Vagina (tissue), 2 donors: ENCODE measurements at regions not wholly inside any gene's neighbourhood (a gene's known extent, or its start where the extent isn't known, plus 50 kb on each side); places are given as distances from the start of the nearest gene placed in this dataset.

ENCODE experiments used
- DNase-seq, 2 donors: peaks; one replicate each; pipeline ENCODE4 v3.0.0-alpha.2; 2017; ENCODE audit errors: extremely low spot score in 2 of 2
- H3K27ac ChIP-seq: fragments of 200-600 bp; sonication (generic); one replicate; pipeline ENCODE4 v1.5.1; 2019
- H3K27me3 ChIP-seq: fragments of 200-600 bp; sonication (generic); one replicate; pipeline ENCODE4 v1.5.1; 2019
- H3K36me3 ChIP-seq, 2 donors: fragments of 200-600 bp; sonication (generic); one replicate each; pipeline ENCODE4 v1.5.1; 2017 to 2019
- H3K4me1 ChIP-seq: fragments of 200-600 bp; sonication (generic); one replicate; pipeline ENCODE4 v1.5.1; 2019
- H3K4me3 ChIP-seq, 2 donors: fragments of 200-600 bp; sonication (generic); 1 replicate in 1 of 2; 2 replicates in 1 of 2; pipeline ENCODE4 v1.5.1; 2016 to 2019
- H3K9me3 ChIP-seq: fragments of 200-600 bp; sonication (generic); one replicate; pipeline ENCODE4 v1.5.1; 2019
- POLR2A ChIP-seq, 2 donors: fragments of 450-650 bp; IDR thresholded peaks; one replicate each; pipeline ENCODE4 v1.6.1; 2017; ENCODE audit warnings: antibody characterized with exemption in 2 of 2, mild to moderate bottlenecking in 2 of 2, moderate library complexity in 2 of 2
- POLR2AphosphoS5 ChIP-seq, 2 donors: sonication (generic); formaldehyde crosslinking; IDR thresholded peaks; one replicate each; pipeline ENCODE4 v1.9.0; 2017; ENCODE audit warnings: antibody characterized with exemption in 2 of 2, mild to moderate bottlenecking in 2 of 2, low read depth in 1 of 2; ENCODE audit not compliant: insufficient read depth in 1 of 2
- intact Hi-C: fragments of 100-400 bp; cut with DNase I; formaldehyde crosslinking; loops from one replicate; pipeline ENCODE4 v1.15.1; 2023
- TF ChIP-seq, protein P1 (sequence below), 3 experiments: fragments of 450-650 bp in 2 of 3; fragments of 200-600 bp in 1 of 3; sonication (generic) in 1 of 3; IDR thresholded peaks; one replicate each; pipeline ENCODE4 v1.5.1; 2017 to 2019; ENCODE audit warnings: antibody characterized with exemption in 3 of 3, mild to moderate bottlenecking in 2 of 3, moderate library complexity in 2 of 3

DNA sequence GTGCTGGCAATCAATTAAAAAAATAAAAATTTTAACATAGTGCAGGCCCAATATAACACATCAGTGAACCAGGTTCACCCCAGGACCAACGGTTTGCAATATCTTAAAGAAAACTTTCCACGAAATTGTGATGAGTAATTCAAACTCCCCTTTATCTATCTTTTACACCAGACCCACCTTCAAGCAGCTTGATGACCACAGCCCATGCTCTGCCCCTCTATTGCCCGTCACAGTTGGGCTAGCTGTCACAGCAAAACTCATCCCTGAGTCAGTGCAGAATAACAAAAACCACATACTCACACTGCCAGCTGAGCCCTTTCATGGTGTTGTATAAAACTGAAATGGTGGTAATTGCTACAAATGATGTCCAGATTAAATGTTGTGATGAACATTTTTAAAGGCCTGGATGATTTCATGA is 112.5 kb upstream of the CREB1 start:
- Histone ChIP-seq H3K4me1 (no peaks in the 10 kb centered on the region), H3K4me3 (no peak overlapping the region), H3K36me3 (no peaks in the 10 kb centered on the region), H3K27me3 (no peaks in the 10 kb centered on the region), H3K9me3 (no peaks in the 10 kb centered on the region), H3K27ac (no peak overlapping the region)
- TF ChIP-seq POLR2AphosphoS5 (IDR thresholded peaks at IDR 0.05; ENCODE audit: insufficient read depth in 1 of 2, low read depth in 1 of 2) (no peak), POLR2A (IDR thresholded peaks at IDR 0.05) (no peak)
- TF ChIP-seq, protein P1, sequence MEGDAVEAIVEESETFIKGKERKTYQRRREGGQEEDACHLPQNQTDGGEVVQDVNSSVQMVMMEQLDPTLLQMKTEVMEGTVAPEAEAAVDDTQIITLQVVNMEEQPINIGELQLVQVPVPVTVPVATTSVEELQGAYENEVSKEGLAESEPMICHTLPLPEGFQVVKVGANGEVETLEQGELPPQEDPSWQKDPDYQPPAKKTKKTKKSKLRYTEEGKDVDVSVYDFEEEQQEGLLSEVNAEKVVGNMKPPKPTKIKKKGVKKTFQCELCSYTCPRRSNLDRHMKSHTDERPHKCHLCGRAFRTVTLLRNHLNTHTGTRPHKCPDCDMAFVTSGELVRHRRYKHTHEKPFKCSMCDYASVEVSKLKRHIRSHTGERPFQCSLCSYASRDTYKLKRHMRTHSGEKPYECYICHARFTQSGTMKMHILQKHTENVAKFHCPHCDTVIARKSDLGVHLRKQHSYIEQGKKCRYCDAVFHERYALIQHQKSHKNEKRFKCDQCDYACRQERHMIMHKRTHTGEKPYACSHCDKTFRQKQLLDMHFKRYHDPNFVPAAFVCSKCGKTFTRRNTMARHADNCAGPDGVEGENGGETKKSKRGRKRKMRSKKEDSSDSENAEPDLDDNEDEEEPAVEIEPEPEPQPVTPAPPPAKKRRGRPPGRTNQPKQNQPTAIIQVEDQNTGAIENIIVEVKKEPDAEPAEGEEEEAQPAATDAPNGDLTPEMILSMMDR (IDR thresholded peaks at IDR 0.05) = no peak
- intact Hi-C loops = no loop called here
- DNase-seq = no peak

DNA sequence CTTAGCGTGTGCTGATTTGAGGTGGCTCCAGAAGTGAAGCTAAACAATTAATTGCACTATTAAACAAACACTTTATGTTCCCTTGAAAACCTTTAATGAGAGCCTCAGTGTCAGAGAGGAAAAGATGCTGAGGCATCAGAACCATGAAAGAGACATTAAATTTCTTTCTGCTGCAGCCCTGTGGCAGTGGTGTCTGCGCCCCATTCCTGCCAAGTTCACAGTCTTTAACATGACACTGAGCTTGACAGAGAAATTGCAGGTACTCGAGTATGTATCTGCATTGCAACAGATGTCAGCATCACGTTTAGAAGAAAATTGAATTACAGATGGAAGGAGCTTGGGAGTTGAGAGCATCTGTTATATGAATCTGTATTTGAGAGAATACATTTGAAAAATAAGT is 111.3 kb upstream of the CREB1 start:
- Histone ChIP-seq H3K4me3 (no peak overlapping the region), H3K27me3 (no peaks in the 10 kb centered on the region), H3K36me3 (no peaks in the 10 kb centered on the region), H3K27ac (no peak overlapping the region), H3K4me1 (no peaks in the 10 kb centered on the region), H3K9me3 (no peaks in the 10 kb centered on the region)
- no peak for DNase-seq
- intact Hi-C loops = no loop called here
- TF ChIP-seq, protein P1 (IDR thresholded peaks at IDR 0.05) = no peak
- no peak for TF ChIP-seq POLR2AphosphoS5 (IDR thresholded peaks at IDR 0.05; ENCODE audit: insufficient read depth in 1 of 2, low read depth in 1 of 2)
- no peak for TF ChIP-seq POLR2A (IDR thresholded peaks at IDR 0.05)

DNA sequence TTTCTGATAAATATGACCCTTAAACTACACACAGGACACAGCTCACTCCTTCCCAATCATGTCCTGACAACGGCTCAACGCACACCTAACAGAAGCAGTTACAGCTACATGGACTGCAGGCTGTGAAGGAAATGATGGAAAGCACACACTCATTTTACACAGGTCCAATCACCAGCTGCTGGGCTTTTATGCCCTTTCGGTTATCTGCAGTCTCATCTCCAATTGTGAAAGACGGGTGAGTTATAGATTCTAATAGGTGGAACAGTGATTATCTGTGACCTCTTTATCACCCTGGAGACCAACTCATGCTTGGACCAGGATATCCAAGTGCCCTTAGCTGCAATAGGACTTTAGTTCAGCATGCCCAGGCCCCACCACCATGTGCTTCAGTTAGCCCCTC is 110.4 kb upstream of the CREB1 start:
- Histone ChIP-seq H3K9me3 (no peaks in the 10 kb centered on the region), H3K27me3 (no peaks in the 10 kb centered on the region), H3K4me3 (no peak overlapping the region), H3K27ac (no peak overlapping the region), H3K4me1 (no peaks in the 10 kb centered on the region), H3K36me3 (no peaks in the 10 kb centered on the region)
- DNase-seq = no peak
- intact Hi-C loops = no loop called here
- no peak for TF ChIP-seq POLR2A (IDR thresholded peaks at IDR 0.05)
- TF ChIP-seq, protein P1 (IDR thresholded peaks at IDR 0.05) = no peak
- no peak for TF ChIP-seq POLR2AphosphoS5 (IDR thresholded peaks at IDR 0.05; ENCODE audit: insufficient read depth in 1 of 2, low read depth in 1 of 2)

DNA sequence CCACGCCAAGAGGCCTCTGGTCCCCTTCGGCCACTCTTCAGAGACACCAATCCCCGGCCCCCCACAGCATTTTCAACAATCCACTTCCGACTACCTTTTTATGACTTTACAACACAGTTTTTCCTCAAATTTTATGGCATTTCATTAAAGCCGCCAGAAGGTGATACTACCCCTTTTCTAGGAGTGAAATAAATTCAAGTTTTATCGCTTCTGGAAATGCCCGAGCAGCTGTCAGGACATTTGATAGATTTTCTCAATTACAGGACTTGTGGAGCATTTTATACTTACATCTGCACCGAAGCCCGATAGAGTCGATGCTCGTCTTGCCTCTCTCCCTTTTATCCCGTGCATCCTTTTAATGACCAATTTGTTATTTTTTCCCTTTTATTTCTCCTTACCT is 108.1 kb upstream of the CREB1 start:
- H3K4me1 ChIP-seq = no peaks in the 10 kb centered on the region
- H3K27me3 ChIP-seq = no peaks in the 10 kb centered on the region
- TF ChIP-seq, protein P1 (IDR thresholded peaks at IDR 0.05) = no peak
- TF ChIP-seq POLR2A (IDR thresholded peaks at IDR 0.05) (no peak), POLR2AphosphoS5 (IDR thresholded peaks at IDR 0.05; ENCODE audit: insufficient read depth in 1 of 2, low read depth in 1 of 2) (no peak)
- no peak for DNase-seq
- no peak overlapping the region for H3K4me3 ChIP-seq
- intact Hi-C loops = no loop called here
- no peaks in the 10 kb centered on the region for H3K9me3 ChIP-seq
- H3K36me3 ChIP-seq = no peaks in the 10 kb centered on the region
- H3K27ac ChIP-seq = no peak overlapping the region

DNA sequence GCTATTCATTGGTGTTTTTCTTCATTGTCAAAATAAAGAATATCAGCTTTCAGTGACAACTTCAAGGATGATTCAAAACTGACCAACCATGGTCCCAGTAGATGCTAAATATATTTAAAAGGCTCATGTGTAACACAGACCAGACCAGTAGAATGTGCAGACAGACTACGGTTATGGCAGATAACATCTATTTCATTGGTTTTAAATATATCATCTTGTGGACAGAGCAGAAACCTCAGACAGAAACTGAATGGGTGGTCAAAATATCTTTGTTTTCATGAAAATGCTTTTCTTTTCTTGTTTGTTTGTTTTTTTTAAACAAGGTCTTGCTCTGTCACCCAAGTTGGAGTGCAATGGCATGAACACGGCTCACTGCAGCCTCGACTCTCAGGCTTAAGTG is 107.4 kb upstream of the CREB1 start:
- Histone ChIP-seq H3K36me3 (no peaks in the 10 kb centered on the region), H3K27me3 (no peaks in the 10 kb centered on the region), H3K4me1 (no peaks in the 10 kb centered on the region), H3K9me3 (no peaks in the 10 kb centered on the region), H3K4me3 (no peak overlapping the region), H3K27ac (no peak overlapping the region)
- TF ChIP-seq, protein P1 (IDR thresholded peaks at IDR 0.05) = no peak
- TF ChIP-seq POLR2AphosphoS5 (IDR thresholded peaks at IDR 0.05; ENCODE audit: insufficient read depth in 1 of 2, low read depth in 1 of 2) (no peak), POLR2A (IDR thresholded peaks at IDR 0.05) (no peak)
- intact Hi-C loops = no loop called here
- DNase-seq = no peak
